C4-2B (cell line): ENCODE measurements at regions not wholly inside any gene's neighbourhood (a gene's known extent, or its start where the extent isn't known, plus 50 kb on each side); places are given as distances from the start of the nearest gene placed in this dataset.

Experiments used
- ZFX ChIP-seq: fragments of 450-650 bp; IDR thresholded peaks from 2 replicates; pipeline ENCODE4 v1.6.1; 2017
- TF ChIP-seq, protein P1 (sequence below): fragments of 450-650 bp; conservative IDR thresholded peaks from 2 replicates; pipeline ENCODE4 v1.5.1; 2017; ENCODE audit warnings: mild to moderate bottlenecking

DNA sequence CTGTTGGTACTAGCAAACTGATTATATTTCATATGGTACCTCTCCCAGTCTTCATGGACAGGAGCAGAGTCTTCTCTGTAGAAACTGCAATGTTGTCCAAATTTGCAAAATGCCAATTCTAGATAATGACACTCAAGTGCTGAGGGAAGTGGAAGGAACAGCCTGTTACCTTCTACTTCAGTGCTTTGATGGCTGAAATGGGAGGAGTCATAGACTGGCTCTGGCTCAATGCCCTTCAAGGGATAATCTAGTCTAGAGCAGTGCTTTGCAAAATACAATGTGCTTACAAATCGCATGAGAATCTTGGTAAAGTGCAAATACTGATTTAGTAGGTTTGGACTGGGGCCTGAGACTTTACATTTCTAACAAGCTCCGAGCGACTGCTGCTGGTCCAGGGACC lies 51.7 kb upstream of the ACP3 start:
- TF ChIP-seq, protein P1, sequence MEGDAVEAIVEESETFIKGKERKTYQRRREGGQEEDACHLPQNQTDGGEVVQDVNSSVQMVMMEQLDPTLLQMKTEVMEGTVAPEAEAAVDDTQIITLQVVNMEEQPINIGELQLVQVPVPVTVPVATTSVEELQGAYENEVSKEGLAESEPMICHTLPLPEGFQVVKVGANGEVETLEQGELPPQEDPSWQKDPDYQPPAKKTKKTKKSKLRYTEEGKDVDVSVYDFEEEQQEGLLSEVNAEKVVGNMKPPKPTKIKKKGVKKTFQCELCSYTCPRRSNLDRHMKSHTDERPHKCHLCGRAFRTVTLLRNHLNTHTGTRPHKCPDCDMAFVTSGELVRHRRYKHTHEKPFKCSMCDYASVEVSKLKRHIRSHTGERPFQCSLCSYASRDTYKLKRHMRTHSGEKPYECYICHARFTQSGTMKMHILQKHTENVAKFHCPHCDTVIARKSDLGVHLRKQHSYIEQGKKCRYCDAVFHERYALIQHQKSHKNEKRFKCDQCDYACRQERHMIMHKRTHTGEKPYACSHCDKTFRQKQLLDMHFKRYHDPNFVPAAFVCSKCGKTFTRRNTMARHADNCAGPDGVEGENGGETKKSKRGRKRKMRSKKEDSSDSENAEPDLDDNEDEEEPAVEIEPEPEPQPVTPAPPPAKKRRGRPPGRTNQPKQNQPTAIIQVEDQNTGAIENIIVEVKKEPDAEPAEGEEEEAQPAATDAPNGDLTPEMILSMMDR: no peak
- no peak for TF ChIP-seq ZFX
